SKM-1 treated with dmso at 0.1 percent for 144 hours (cell line): ENCODE measurements at regions not wholly inside any gene's neighbourhood (a gene's known extent, or its start where the extent isn't known, plus 50 kb on each side); places are given as distances from the start of the nearest gene placed in this dataset.

ENCODE experiments used
- DNase-seq: peaks from one replicate; lab custom pipeline; 2025; ENCODE audit not compliant: unreplicated experiment; lab: John Stamatoyannopoulos, UW

GRCh38 chr15:100703032-100703578 lies 100.7 kb downstream of the ASB7 start:
- DNase-seq, result no peak

GRCh38 chr15:100703671-100704070 lies 101.3 kb downstream of the ASB7 start:
- DNase-seq, result no peak

DNA sequence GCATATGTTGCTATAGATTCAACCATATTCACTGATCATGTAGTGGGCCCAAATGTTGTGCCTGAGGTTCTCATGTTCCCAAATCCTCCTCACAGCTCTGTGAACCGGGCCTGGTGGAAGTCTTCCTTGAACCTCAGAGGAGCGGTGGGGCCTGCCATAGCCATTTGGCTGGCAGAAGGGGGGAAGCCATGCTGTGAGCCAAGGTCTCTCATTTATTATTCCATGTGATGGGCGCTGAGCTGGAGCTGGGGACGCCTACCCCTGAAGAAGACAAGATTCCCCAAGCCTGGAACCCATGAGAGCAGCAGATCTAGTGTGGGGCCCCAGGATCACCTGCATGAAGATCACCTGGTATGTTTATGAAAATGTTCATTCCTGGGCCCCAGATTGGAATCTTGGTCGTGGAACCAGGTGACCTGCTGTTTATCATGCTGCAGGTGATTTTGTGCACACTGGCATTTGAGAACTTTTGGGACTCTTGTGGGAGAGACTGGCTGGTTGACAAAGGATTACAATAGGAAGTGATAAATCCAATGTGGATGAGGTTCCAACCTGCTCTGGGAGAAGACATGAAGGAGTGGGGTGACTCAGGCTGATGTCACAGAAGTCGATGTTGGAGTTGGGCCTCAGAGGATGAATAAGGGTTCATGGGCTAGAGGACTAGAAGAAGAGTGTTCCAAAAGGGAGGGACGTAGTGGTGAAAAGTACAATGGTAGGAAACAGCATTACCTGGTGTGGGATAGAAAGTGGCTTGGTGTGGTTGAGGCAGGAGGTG lies 102.1 kb downstream of the ASB7 start:
- DNase-seq, result no peak

DNA sequence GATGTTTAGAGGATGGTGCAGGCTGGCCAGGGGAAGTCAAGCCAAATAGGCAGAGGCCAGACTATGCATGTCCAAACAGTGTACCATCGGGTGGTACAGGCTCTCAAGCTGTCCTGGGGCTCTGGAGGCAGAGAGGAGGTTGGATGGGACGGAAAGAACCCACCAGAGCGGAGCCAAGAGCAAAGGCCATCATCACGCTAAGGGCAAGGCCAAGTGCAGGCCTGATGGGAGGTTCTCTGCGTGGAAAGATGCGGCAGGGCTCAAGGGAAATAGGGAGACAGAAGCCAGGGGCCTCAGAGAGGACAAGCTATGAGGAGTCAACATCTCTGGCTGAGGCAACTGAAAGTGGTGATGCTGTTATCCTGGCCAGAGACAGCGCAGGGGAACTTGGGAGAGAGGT lies 102.7 kb downstream of the ASB7 start:
- no peak for DNase-seq

DNA sequence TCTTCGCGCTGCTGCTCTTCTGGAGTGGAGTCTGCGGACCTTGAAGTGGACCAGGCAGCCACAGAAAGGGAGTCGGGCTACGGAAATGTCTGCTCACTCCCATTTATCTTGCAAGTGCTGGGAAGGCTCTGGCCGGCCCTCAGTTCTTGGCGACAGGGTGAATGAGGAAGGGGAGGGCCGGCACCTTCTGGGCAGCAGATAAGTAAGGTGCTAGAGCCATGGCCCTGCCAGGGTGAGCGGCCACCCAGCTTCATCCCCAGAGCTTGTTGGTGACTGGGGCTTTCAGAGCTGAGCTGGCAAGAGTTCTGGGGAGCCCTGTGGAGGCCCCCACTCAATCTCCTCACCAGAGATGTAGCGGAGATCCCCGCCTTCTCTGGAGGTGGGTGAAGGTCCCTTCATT lies 103.5 kb downstream of the ASB7 start:
- no peak for DNase-seq

DNA sequence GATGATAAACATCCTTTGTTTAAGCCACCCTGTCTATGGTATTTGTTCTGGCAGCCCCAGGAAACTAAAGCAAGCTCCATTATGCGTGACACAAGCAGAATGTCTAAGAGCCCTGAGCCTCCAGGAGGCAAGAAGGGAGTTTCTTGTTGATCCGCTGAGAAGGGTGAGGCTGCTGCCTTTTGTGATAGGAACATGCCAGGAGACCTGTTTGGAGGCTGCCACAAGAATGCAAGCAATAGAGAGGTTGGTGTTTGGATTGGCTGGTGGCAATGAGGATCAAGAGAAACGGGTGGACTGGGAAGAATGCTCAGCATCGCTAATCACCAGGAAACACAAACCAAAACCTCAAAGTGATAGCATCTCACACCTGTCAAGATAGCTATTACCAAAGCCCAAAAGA lies 104.8 kb downstream of the ASB7 start:
- DNase-seq, result no peak

GRCh38 chr15:100708916-100709315 lies 106.5 kb downstream of the ASB7 start:
- no peak for DNase-seq

- DNase-seq, result no peak
These were observed 107.8 kb downstream of the ASB7 start for GRCh38 chr15:100710222-100710621.

GRCh38 chr15:100710744-100711515 lies 108.5 kb downstream of the ASB7 start:
- no peak for DNase-seq

- no peak for DNase-seq
These were observed 109.2 kb downstream of the ASB7 start for GRCh38 chr15:100711516-100712021.

GRCh38 chr15:100712226-100712625 lies 109.8 kb downstream of the ASB7 start:
- DNase-seq, result no peak

DNA sequence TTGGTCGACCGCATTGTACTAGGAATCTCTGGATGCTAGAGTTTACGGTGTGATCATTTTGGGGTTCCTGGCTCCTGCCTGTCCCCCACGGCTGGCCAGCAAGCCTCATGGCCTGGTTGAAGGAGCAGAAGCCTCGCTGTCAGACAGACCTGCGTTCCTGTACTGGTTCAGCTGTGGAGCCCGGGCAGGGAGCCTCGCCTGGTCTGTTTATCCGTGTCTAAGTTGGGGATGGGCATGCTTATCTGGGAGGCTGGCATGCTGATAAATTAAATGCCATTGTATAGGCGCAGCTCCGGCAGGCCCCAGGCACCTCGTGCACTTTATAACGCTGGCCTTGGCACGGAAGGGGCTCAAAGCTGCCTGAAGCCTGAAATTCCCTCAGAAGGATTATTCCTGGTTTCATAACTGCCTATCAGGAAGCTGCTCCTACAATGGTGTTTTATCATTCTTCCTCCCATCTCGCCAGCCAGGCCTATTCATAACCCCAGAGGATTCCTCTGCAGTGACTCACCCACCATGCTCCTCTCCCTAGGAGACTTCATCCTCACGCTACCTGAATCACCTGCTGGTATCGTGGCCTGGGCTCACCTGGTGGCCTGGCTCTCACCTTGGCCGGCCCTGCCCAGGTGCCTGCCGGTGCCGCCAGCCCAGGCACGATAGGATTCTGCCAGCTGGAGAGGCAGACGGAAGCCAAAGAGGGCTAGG lies 110.9 kb downstream of the ASB7 start:
- DNase-seq, result no peak

DNA sequence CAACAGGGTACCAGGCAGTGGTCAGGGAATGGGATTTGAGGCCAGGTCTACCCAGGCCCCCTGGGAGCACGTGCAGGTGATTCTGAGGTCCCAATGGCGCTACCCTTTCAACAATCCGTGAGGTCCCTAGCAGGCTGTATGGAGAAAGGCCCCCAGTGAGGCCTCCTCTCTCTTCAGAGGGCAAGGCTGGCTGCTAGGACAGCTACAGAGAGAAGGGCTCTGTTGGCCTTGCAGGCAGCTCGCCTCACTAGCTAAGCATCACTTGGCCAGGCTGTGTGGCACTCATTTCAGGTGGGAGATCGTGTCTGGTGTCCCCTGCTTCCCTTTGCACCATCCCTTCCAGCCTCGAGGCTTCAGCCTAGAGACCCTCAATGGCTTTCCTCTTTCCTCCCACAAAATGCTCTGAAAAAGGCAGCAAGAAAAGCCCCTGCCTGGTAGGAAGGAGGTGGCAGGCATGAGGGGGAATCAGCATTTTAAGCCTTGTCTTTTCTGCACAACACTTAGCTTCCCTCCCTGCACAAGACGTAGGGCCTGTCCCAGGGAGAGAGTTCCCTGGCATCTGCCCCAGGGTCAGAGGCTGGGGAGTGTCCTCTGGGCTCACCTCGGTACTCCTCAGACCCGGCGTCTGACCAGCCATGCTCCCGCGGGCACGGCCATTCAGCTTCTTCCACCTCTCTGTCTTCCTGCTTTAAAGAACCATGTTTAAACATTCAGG lies 111.8 kb downstream of the ASB7 start:
- DNase-seq, result no peak

DNA sequence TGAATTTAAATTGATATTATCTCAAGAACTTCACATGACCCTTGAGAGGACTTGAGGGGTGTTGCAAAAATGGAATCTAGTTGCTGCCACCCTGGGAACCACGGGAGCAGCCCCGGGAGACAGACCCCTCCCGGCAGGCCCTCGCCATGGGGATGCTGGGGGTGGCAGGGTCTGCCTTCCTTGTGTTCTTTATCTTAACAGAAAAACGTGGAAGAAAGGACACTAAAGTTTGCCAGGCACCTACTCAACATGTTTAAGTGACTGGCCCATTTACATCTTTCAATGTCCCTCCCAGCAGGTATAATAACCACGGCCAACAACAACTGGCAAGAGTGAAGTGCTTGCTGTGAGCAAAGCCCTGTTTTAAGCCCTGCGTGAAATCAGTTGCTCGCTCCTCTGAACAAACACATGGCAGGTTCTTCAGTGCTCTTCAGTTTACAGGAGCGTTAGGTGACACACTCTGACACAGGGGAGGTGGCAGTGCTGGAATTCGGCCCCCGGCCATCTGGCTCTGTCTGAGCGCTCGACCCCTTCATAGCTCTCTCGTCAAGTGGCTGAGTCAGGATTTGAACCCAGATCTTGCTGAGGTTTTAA lies 112.5 kb downstream of the ASB7 start:
- DNase-seq, result no peak

GRCh38 chr15:100715571-100716455 lies 113.4 kb downstream of the ASB7 start:
- no peak for DNase-seq

GRCh38 chr15:100716456-100717085 lies 114.2 kb downstream of the ASB7 start:
- no peak for DNase-seq

- no peak for DNase-seq
These were observed 115.2 kb downstream of the ASB7 start for GRCh38 chr15:100717596-100717995.

GRCh38 chr15:100718075-100718980 lies 115.9 kb downstream of the ASB7 start:
- no peak for DNase-seq
